ENCODE measurements at regions not wholly inside any gene's neighbourhood (a gene's known extent, or its start where the extent isn't known, plus 50 kb on each side); places are given as distances from the start of the nearest gene placed in this dataset.
"Not testable (repeated sequence)": the region's sequence is repeated elsewhere in the genome, so short reads cannot be mapped to it uniquely, and the experiment has no call there.

GRCh38 chr6:80522576-80522975 is 416.1 kb downstream of the BCKDHB start:
- no peaks in the 10 kb centered on the region for H3K27me3 ChIP-seq
- no peaks in the 10 kb centered on the region for H3K36me3 ChIP-seq
- intact Hi-C loops (cut with DNase I): no loop called here
- H3K27ac ChIP-seq: no peak overlapping the region
- no peak for DNase-seq (ENCODE audit: extremely low spot score in 2 of 2)
- no peak overlapping the region for H3K4me3 ChIP-seq
- no peaks in the 10 kb centered on the region for H3K9me3 ChIP-seq
- TF ChIP-seq POLR2AphosphoS5 (IDR thresholded peaks at IDR 0.05; ENCODE audit: insufficient read depth in 1 of 2, low read depth in 1 of 2) (no peak), POLR2A (IDR thresholded peaks at IDR 0.05) (no peak), CTCF (IDR thresholded peaks at IDR 0.05) (no peak)
- H3K4me1 ChIP-seq: peaks cover 10% of the 10 kb centered on the region

- no peak overlapping the region for H3K4me3 ChIP-seq
- peaks cover 10% of the 10 kb centered on the region for H3K4me1 ChIP-seq
- intact Hi-C loops (cut with DNase I): no loop called here
- DNase-seq (ENCODE audit: extremely low spot score in 2 of 2): no peak
- no peak for TF ChIP-seq CTCF (IDR thresholded peaks at IDR 0.05)
- TF ChIP-seq POLR2AphosphoS5 (IDR thresholded peaks at IDR 0.05; ENCODE audit: insufficient read depth in 1 of 2, low read depth in 1 of 2): no peak
- no peak for TF ChIP-seq POLR2A (IDR thresholded peaks at IDR 0.05)
- H3K27me3 ChIP-seq: no peaks in the 10 kb centered on the region
- H3K9me3 ChIP-seq: no peaks in the 10 kb centered on the region
- no peaks in the 10 kb centered on the region for H3K36me3 ChIP-seq
- no peak overlapping the region for H3K27ac ChIP-seq
Observed at GRCh38 chr6:80519811-80520594, 413.5 kb downstream of the BCKDHB start.

GRCh38 chr6:80517525-80517924 is 411.1 kb downstream of the BCKDHB start:
- Histone ChIP-seq H3K27me3 (no peaks in the 10 kb centered on the region), H3K9me3 (no peaks in the 10 kb centered on the region), H3K27ac (no peak overlapping the region), H3K4me3 (no peak overlapping the region), H3K36me3 (no peaks in the 10 kb centered on the region), H3K4me1 (no peaks in the 10 kb centered on the region)
- no peak for DNase-seq (ENCODE audit: extremely low spot score in 2 of 2)
- intact Hi-C loops (cut with DNase I): no loop called here
- TF ChIP-seq POLR2A (IDR thresholded peaks at IDR 0.05): no peak
- TF ChIP-seq CTCF (IDR thresholded peaks at IDR 0.05): no peak
- TF ChIP-seq POLR2AphosphoS5 (IDR thresholded peaks at IDR 0.05; ENCODE audit: insufficient read depth in 1 of 2, low read depth in 1 of 2): no peak

GRCh38 chr6:80510521-80510920 is 404.1 kb downstream of the BCKDHB start:
- H3K9me3 ChIP-seq; DNase-seq (ENCODE audit: extremely low spot score in 2 of 2); H3K4me1 ChIP-seq; H3K4me3 ChIP-seq; H3K27ac ChIP-seq; H3K27me3 ChIP-seq; H3K36me3 ChIP-seq; intact Hi-C loops (cut with DNase I): not testable (repeated sequence)

GRCh38 chr6:80508885-80509630 is 402.6 kb downstream of the BCKDHB start:
- Histone ChIP-seq H3K36me3 (no peaks in the 10 kb centered on the region), H3K9me3 (no peaks in the 10 kb centered on the region), H3K4me3 (no peak overlapping the region), H3K4me1 (no peaks in the 10 kb centered on the region), H3K27ac (no peak overlapping the region), H3K27me3 (no peaks in the 10 kb centered on the region)
- DNase-seq (ENCODE audit: extremely low spot score in 2 of 2): no peak
- intact Hi-C loops (cut with DNase I): no loop called here
- TF ChIP-seq POLR2A (IDR thresholded peaks at IDR 0.05) (no peak), POLR2AphosphoS5 (IDR thresholded peaks at IDR 0.05; ENCODE audit: insufficient read depth in 1 of 2, low read depth in 1 of 2) (no peak), CTCF (IDR thresholded peaks at IDR 0.05) (no peak)
